Suprapubic skin (tissue), 4 donors: ENCODE measurements at regions not wholly inside any gene's neighbourhood (a gene's known extent, or its start where the extent isn't known, plus 50 kb on each side); places are given as distances from the start of the nearest gene placed in this dataset.

Experiments
- DNase-seq, 2 donors: peaks; one replicate each; pipeline ENCODE4 v3.0.0-alpha.2; 2019; ENCODE audit warnings: low spot score in 2 of 2
- H3K27ac ChIP-seq: fragments of 200-600 bp; sonication (generic); one replicate; pipeline ENCODE4 v1.5.1; 2019
- H3K27me3 ChIP-seq: fragments of 200-600 bp; sonication (generic); one replicate; pipeline ENCODE4 v1.5.1; 2019
- H3K36me3 ChIP-seq: fragments of 200-600 bp; sonication (generic); one replicate; pipeline ENCODE4 v1.5.1; 2019
- H3K4me1 ChIP-seq: fragments of 200-600 bp; sonication (generic); one replicate; pipeline ENCODE4 v1.5.1; 2019
- H3K4me3 ChIP-seq: fragments of 200-600 bp; sonication (generic); one replicate; pipeline ENCODE4 v1.5.1; 2019; ENCODE audit warnings: mild to moderate bottlenecking
- H3K9me3 ChIP-seq: fragments of 200-600 bp; sonication (generic); one replicate; pipeline ENCODE4 v1.5.1; 2019
- CTCF ChIP-seq, 2 donors: fragments of 200-600 bp in 1 of 2; fragments of 450-650 bp in 1 of 2; sonication (generic) in 1 of 2; IDR thresholded peaks; one replicate each; pipeline ENCODE4 v1.5.1; 2016 to 2019; ENCODE audit warnings: antibody characterized with exemption in 2 of 2, mild to moderate bottlenecking in 1 of 2, moderate library complexity in 1 of 2
- EP300 ChIP-seq: sonication (generic); formaldehyde crosslinking; IDR thresholded peaks from one replicate; pipeline ENCODE4 v1.6.1; 2017; ENCODE audit warnings: antibody characterized with exemption
- POLR2A ChIP-seq, 2 donors: fragments of 450-650 bp; IDR thresholded peaks; one replicate each; pipeline ENCODE4 v1.6.1; 2017; ENCODE audit warnings: antibody characterized with exemption in 2 of 2, mild to moderate bottlenecking in 2 of 2, moderate library complexity in 2 of 2
- POLR2AphosphoS5 ChIP-seq, 3 donors: sonication (generic); formaldehyde crosslinking; IDR thresholded peaks; one replicate each; pipeline ENCODE4 v1.6.1; 2017; ENCODE audit warnings: antibody characterized with exemption in 3 of 3
- WGBS: methylation state at CpG from one replicate; pipeline ENCODE4 v1.1.5; 2018; 5-methylcytosine and 5-hydroxymethylcytosine counted together

GRCh38 chr4:29199025-29199424 is 1521.1 kb upstream of the PCDH7 start:
- H3K9me3 ChIP-seq: peaks cover 3% of the 10 kb centered on the region
- H3K36me3 ChIP-seq: no peaks in the 10 kb centered on the region
- no peak overlapping the region for H3K27ac ChIP-seq
- no peaks in the 10 kb centered on the region for H3K27me3 ChIP-seq
- no peak overlapping the region for H3K4me3 ChIP-seq
- no peak for DNase-seq
- no peaks in the 10 kb centered on the region for H3K4me1 ChIP-seq
- 78% methylated on average over 2 of the region's 2 CpGs for WGBS
- TF ChIP-seq POLR2A (IDR thresholded peaks at IDR 0.05) (no peak), CTCF (IDR thresholded peaks at IDR 0.05) (no peak), POLR2AphosphoS5 (IDR thresholded peaks at IDR 0.05) (no peak), EP300 (no peak)

DNA sequence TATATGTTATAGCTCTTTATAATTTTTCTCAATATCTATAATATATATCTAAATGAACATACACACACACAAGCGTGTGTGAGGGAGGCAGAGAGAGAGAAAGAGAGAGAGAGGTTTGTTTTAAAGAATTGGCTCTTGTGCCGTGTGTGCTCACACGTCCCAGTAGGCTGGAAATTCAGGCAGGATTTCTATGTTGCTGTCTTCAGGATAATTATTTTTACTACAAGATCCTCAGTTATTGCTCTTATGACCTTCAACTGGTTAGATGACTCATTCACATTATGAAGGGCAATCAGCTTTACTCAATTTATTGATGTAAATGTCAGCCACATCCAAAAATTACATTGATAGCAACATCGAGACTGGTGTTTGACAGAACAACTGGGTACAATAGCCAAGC is 1520.7 kb upstream of the PCDH7 start:
- no peak overlapping the region for H3K4me3 ChIP-seq
- H3K4me1 ChIP-seq: no peaks in the 10 kb centered on the region
- DNase-seq: no peak
- TF ChIP-seq CTCF (IDR thresholded peaks at IDR 0.05) (no peak), EP300 (no peak), POLR2A (IDR thresholded peaks at IDR 0.05) (no peak), POLR2AphosphoS5 (IDR thresholded peaks at IDR 0.05) (no peak)
- H3K27ac ChIP-seq: no peak overlapping the region
- no peaks in the 10 kb centered on the region for H3K27me3 ChIP-seq
- peaks cover 3% of the 10 kb centered on the region for H3K9me3 ChIP-seq
- WGBS: 69% methylated on average over 4 of the region's 4 CpGs
- no peaks in the 10 kb centered on the region for H3K36me3 ChIP-seq

GRCh38 chr4:29213020-29213419 is 1507.1 kb upstream of the PCDH7 start:
- Histone ChIP-seq H3K4me3 (no peak overlapping the region), H3K9me3 (no peaks in the 10 kb centered on the region), H3K27ac (no peak overlapping the region), H3K4me1 (no peaks in the 10 kb centered on the region), H3K36me3 (no peaks in the 10 kb centered on the region), H3K27me3 (no peaks in the 10 kb centered on the region)
- TF ChIP-seq CTCF (IDR thresholded peaks at IDR 0.05) (no peak), EP300 (no peak), POLR2A (IDR thresholded peaks at IDR 0.05) (no peak), POLR2AphosphoS5 (IDR thresholded peaks at IDR 0.05) (no peak)
- no peak for DNase-seq
- 50% methylated on average over 1 of the region's 1 CpG for WGBS

DNA sequence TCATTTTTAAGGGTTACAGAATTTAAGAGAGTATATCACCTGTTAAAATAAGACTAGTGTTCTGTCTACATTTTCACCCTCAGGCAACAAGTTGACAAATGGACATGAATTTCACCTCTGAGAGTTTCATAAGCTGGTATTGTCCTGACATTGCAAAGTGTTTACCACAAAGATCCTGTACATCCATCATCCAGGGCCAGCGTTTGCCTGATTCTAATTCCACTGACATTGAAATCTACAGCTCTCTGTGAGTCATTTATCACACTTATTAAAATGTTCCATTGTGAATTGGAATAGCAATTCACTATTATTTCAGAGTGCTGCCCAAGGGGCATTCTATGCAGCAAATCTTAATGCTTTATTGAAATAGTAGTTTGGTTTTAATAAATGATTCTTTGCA is 1499.4 kb upstream of the PCDH7 start:
- Histone ChIP-seq H3K27ac (no peak overlapping the region), H3K4me1 (no peaks in the 10 kb centered on the region), H3K27me3 (no peaks in the 10 kb centered on the region), H3K36me3 (no peaks in the 10 kb centered on the region), H3K9me3 (no peaks in the 10 kb centered on the region), H3K4me3 (no peak overlapping the region)
- 18% methylated on average over 1 of the region's 1 CpG for WGBS
- TF ChIP-seq POLR2AphosphoS5 (IDR thresholded peaks at IDR 0.05) (no peak), POLR2A (IDR thresholded peaks at IDR 0.05) (no peak), CTCF (IDR thresholded peaks at IDR 0.05) (no peak), EP300 (no peak)
- no peak for DNase-seq

DNA sequence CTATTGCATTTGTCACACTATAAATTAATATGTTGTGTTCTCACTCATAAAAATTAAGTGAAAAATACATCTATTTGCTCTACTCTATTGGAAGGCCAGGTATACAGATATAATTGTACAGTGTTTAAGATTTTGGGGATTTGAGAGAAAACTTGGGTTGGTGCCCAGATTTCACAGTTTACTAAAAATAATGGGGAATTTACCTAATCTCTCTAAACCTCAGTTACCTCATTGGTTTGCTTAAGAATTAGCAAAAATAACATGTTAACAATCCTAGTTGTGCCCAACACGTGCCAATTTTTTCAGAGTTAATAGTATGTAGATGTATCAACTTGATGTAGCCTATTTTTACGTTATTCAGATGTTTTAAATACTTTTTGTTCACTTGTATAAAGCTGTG is 1495.3 kb upstream of the PCDH7 start:
- WGBS: 44% methylated on average over 2 of the region's 2 CpGs
- H3K27me3 ChIP-seq: no peaks in the 10 kb centered on the region

More for the DNA sequence above, 1495.3 kb upstream of the PCDH7 start:
- no peaks in the 10 kb centered on the region for H3K36me3 ChIP-seq
- peaks cover 2% of the 10 kb centered on the region for H3K9me3 ChIP-seq
- TF ChIP-seq CTCF (IDR thresholded peaks at IDR 0.05): no peak
- no peak for TF ChIP-seq POLR2AphosphoS5 (IDR thresholded peaks at IDR 0.05)
- TF ChIP-seq POLR2A (IDR thresholded peaks at IDR 0.05): no peak
- TF ChIP-seq EP300: no peak
- no peak overlapping the region for H3K4me3 ChIP-seq
- no peak for DNase-seq
- no peak overlapping the region for H3K27ac ChIP-seq
- no peaks in the 10 kb centered on the region for H3K4me1 ChIP-seq
